Omental fat pad (tissue), 3 donors: ENCODE measurements at regions not wholly inside any gene's neighbourhood (a gene's known extent, or its start where the extent isn't known, plus 50 kb on each side); places are given as distances from the start of the nearest gene placed in this dataset.

Experiments used
- ATAC-seq: fragments of 150-250 bp; one replicate; pipeline ENCODE4 v1.9.1; 2016; ENCODE audit warnings: mild to moderate bottlenecking, moderate library complexity; ENCODE audit not compliant: low FRiP score
- DNase-seq: peaks from one replicate; pipeline ENCODE4 v3.0.0-alpha.2; 2019; ENCODE audit warnings: low spot score
- CTCF ChIP-seq, 3 donors: fragments of 450-650 bp; IDR thresholded peaks; one replicate each; pipeline ENCODE4 v1.5.1; 2016 to 2017; ENCODE audit warnings: antibody characterized with exemption in 3 of 3, mild to moderate bottlenecking in 3 of 3, moderate library complexity in 2 of 3

- no peak for TF ChIP-seq CTCF (IDR thresholded peaks at IDR 0.05)
- ATAC-seq (no peak), DNase-seq (no peak)
These were observed 213.3 kb downstream of the SH3BP4 start for GRCh38 chr2:235165136-235165535.

DNA sequence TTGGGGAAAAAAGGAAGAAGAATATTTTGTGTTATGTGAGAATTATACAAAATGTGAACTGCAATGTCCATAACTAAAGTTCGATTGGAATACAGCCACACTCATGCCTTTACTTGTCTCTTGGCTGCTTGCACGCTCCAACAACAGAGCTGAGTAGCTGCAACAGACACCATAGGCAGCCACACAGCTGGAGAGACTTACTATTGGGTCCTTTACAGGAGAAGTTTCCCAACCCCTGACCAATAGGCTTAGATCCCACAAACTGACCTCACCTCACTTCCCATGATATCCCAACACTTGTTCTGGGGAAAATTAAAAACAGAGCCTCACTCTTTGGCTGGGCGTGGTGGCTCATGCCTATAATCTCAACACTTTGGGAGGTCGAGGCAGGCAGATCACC lies 213.8 kb downstream of the SH3BP4 start:
- no peak for ATAC-seq
- DNase-seq: no peak
- no peak for TF ChIP-seq CTCF (IDR thresholded peaks at IDR 0.05)

- no peak for TF ChIP-seq CTCF (IDR thresholded peaks at IDR 0.05)
- ATAC-seq (no peak), DNase-seq (no peak)
These were observed 216.6 kb downstream of the SH3BP4 start for GRCh38 chr2:235168174-235168979.

DNA sequence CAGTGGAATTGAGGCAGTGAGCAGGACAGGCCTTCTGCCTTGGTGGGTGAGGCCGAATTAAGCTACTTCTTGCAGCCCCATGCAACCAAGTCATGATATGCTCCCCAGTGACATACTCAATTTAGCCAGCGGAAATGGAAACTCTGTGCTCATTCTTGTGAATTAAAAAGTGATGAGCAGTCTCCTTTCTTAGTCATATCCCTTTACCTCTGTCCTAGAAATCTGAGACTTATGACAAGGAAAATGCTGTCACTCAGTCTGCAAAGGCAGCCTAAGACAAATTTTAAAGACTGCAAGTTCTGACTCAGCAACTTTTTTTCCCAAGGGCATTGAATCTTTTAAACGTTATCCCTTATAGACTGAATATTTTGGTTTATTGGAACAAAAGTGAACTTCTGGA lies 218.2 kb downstream of the SH3BP4 start:
- TF ChIP-seq CTCF (IDR thresholded peaks at IDR 0.05): no peak
- no peak for ATAC-seq
- no peak for DNase-seq

DNA sequence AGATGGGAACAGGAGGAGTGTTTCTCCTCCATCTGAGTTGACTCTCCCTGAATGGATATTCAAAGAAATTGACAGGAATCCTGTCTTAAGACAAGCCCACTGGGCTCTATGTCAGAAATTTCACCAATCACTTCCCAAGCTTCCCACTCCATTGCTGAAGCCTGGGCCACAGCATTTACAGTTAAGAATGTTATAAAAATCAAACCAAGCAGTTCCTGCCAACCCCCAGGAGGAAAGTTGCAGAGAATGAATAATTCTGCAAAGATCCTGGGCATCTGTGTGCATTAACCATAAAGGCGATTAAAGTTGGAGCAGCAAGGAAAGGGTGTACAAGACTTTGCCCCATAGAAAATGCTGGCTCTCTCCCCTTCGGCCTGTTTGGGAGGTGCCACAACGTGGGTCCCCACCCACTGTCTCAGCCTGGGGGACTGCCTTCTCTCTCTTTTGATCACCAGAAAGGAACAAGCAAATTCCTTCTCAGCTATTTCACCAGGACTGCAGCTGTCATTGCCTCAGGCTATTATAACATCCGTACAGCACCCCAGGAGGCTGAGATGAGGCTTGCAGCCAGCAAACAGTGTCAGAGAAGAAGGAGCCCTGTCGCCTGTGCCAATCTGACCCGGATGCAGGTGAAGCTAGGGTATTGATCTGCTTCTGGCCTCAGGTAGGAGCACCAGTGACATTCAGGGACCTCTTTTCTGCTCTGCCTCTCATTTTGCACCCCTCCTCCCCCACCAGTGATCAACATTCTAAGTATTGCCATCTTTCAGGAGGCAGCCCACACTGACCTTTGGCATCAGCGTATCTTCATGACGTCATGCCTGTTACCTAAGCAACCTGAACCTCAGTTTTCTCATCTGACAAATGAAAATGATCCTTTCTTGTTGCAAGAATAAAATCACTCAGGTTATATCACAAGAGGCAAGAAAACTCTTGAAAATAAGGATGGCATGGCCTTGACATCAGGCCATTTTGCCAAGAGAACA lies 219.0 kb downstream of the SH3BP4 start:
- DNase-seq: no peak
- no peak for ATAC-seq
- TF ChIP-seq CTCF (IDR thresholded peaks at IDR 0.05): no peak

- no peak for DNase-seq
- ATAC-seq: peak; percentile 47
- TF ChIP-seq CTCF (IDR thresholded peaks at IDR 0.05): no peak
These were observed 219.8 kb downstream of the SH3BP4 start for GRCh38 chr2:235171550-235172031.
